Bronchial epithelial cell (primary cell): ENCODE measurements at regions not wholly inside any gene's neighbourhood (a gene's known extent, or its start where the extent isn't known, plus 50 kb on each side); places are given as distances from the start of the nearest gene placed in this dataset.

Experiments used
- DNase-seq: peaks from one replicate; pipeline ENCODE4 v3.0.0-alpha.2; 2010; ENCODE audit warnings: low read depth
- FAIRE-seq: peaks from 2 replicates; lab custom pipeline; 2011; peaks lifted over from hg19 to GRCh38; lab: Jason Lieb, UNC
- H3K27me3 ChIP-seq: 2 replicates; pipeline ENCODE4 v1.5.1; 2011; ENCODE audit warnings: low read length; ENCODE audit not compliant: control insufficient read depth, insufficient read depth
- H3K36me3 ChIP-seq: 2 replicates; pipeline ENCODE4 v1.5.1; 2011; ENCODE audit warnings: low read length; ENCODE audit not compliant: control insufficient read depth, insufficient read depth
- H3K4me3 ChIP-seq: 2 replicates; pipeline ENCODE4 v1.5.1; 2011; ENCODE audit warnings: mild to moderate bottlenecking, low read depth, low read length, control low read depth
- CTCF ChIP-seq: IDR thresholded peaks from 2 replicates; pipeline ENCODE4 v1.5.1; 2011; ENCODE audit warnings: mild to moderate bottlenecking, moderate library complexity, low read length, control low read depth, inconsistent platforms; ENCODE audit not compliant: insufficient read depth, severe bottlenecking

GRCh38 chr4:147195386-147195785 lies 249.7 kb upstream of the TTC29 start:
- H3K36me3 ChIP-seq = no peaks in the 10 kb centered on the region
- DNase-seq = no peak
- H3K4me3 ChIP-seq = no peak overlapping the region
- no peak for TF ChIP-seq CTCF
- H3K27me3 ChIP-seq = no peaks in the 10 kb centered on the region
- FAIRE-seq = no peak

GRCh38 chr4:147198411-147199051 lies 252.9 kb upstream of the TTC29 start:
- Histone ChIP-seq H3K36me3 (no peaks in the 10 kb centered on the region), H3K4me3 (no peak overlapping the region), H3K27me3 (no peaks in the 10 kb centered on the region)
- TF ChIP-seq CTCF = no peak
- no peak for FAIRE-seq
- DNase-seq = no peak

GRCh38 chr4:147201016-147201415 lies 255.4 kb upstream of the TTC29 start:
- FAIRE-seq (no peak), DNase-seq (no peak)
- no peaks in the 10 kb centered on the region for H3K27me3 ChIP-seq
- no peak overlapping the region for H3K4me3 ChIP-seq
- no peaks in the 10 kb centered on the region for H3K36me3 ChIP-seq
- no peak for TF ChIP-seq CTCF

GRCh38 chr4:147206807-147207206 lies 261.1 kb upstream of the TTC29 start:
- Histone ChIP-seq H3K36me3 (no peaks in the 10 kb centered on the region), H3K27me3 (no peaks in the 10 kb centered on the region), H3K4me3 (no peak overlapping the region)
- no peak for TF ChIP-seq CTCF
- FAIRE-seq (no peak), DNase-seq (no peak)

GRCh38 chr4:147207911-147208310 lies 262.2 kb upstream of the TTC29 start:
- FAIRE-seq = no peak
- H3K4me3 ChIP-seq = no peak overlapping the region
- TF ChIP-seq CTCF = no peak

GRCh38 chr4:147217655-147218054 lies 263.2 kb upstream of the EDNRA start:
- no peak for TF ChIP-seq CTCF
- H3K36me3 ChIP-seq = no peaks in the 10 kb centered on the region
- DNase-seq = no peak
- no peak overlapping the region for H3K4me3 ChIP-seq
- no peaks in the 10 kb centered on the region for H3K27me3 ChIP-seq
- FAIRE-seq = no peak

More at GRCh38 chr4:147207911-147208310, 262.2 kb upstream of the TTC29 start:
- H3K27me3 ChIP-seq = no peaks in the 10 kb centered on the region
- no peak for DNase-seq
- H3K36me3 ChIP-seq = no peaks in the 10 kb centered on the region
